Fibroblast of lung (primary cell): ENCODE measurements at regions not wholly inside any gene's neighbourhood (a gene's known extent, or its start where the extent isn't known, plus 50 kb on each side); places are given as distances from the start of the nearest gene placed in this dataset.

Experiments
- DNase-seq, 2 donors: peaks; one replicate each; pipeline versions ENCODE4 v3.0.0 to v3.0.0-alpha.2; 2010; ENCODE audit warnings: low read depth in 2 of 2
- H2AFZ ChIP-seq: 2 replicates; pipeline ENCODE4 v1.5.1; 2012; ENCODE audit warnings: low read length, control low read depth, inconsistent platforms
- H3K27ac ChIP-seq: 2 replicates; pipeline ENCODE4 v1.5.1; 2011; ENCODE audit warnings: low read length, control low read depth; ENCODE audit not compliant: insufficient read depth
- H3K27me3 ChIP-seq: 2 replicates; pipeline ENCODE4 v1.5.1; 2011; ENCODE audit warnings: mild to moderate bottlenecking, low read length; ENCODE audit not compliant: control insufficient read depth, insufficient read depth
- H3K36me3 ChIP-seq: 2 replicates; pipeline ENCODE4 v1.5.1; 2011; ENCODE audit warnings: low read length; ENCODE audit not compliant: control insufficient read depth, insufficient read depth
- H3K4me1 ChIP-seq: 2 replicates; pipeline ENCODE4 v1.5.1; 2011; ENCODE audit warnings: low read length; ENCODE audit not compliant: control insufficient read depth, insufficient read depth; ENCODE audit errors: extremely low read depth
- H3K4me2 ChIP-seq: 2 replicates; pipeline ENCODE4 v1.5.1; 2011; ENCODE audit warnings: low read length, control low read depth; ENCODE audit not compliant: insufficient read depth; ENCODE audit errors: extremely low read depth
- H3K4me3 ChIP-seq, 4 experiments: fragments of 200-600 bp in 1 of 4; sonication (generic) in 1 of 4; replicated peaks in 1 of 4; 2 replicates each; pipeline ENCODE4 v1.5.1; 2011 to 2016; ENCODE audit warnings: low read length in 4 of 4, low read depth in 3 of 4, mild to moderate bottlenecking in 3 of 4, control low read depth in 2 of 4, inconsistent platforms in 1 of 4, mixed read lengths in 1 of 4; ENCODE audit not compliant: insufficient read depth in 1 of 4; ENCODE audit errors: control extremely low read depth in 1 of 4
- H3K79me2 ChIP-seq: 2 replicates; pipeline ENCODE4 v1.5.1; 2012; ENCODE audit warnings: mild to moderate bottlenecking, low read length, inconsistent platforms; ENCODE audit not compliant: control insufficient read depth, insufficient read depth
- H3K9ac ChIP-seq: 2 replicates; pipeline ENCODE4 v1.5.1; 2011; ENCODE audit warnings: mild to moderate bottlenecking, low read length, control low read depth; ENCODE audit not compliant: insufficient read depth
- H3K9me3 ChIP-seq: 2 replicates; pipeline ENCODE4 v1.5.1; 2012; ENCODE audit warnings: low read depth, low read length; ENCODE audit not compliant: control insufficient read depth, insufficient read depth
- H4K20me1 ChIP-seq: 2 replicates; pipeline ENCODE4 v1.5.1; 2011; ENCODE audit warnings: low read length; ENCODE audit not compliant: control insufficient read depth, insufficient read depth; ENCODE audit errors: extremely low read depth
- EZH2 ChIP-seq: IDR thresholded peaks from 2 replicates; pipeline ENCODE4 v1.5.1; 2012; ENCODE audit warnings: low read length, control low read depth, mild to moderate bottlenecking; ENCODE audit errors: missing control alignments
- TF ChIP-seq, protein P1 (sequence below), 2 donors: IDR thresholded peaks in 1 of 2; conservative IDR thresholded peaks in 1 of 2; 1 replicate in 1 of 2; 2 replicates in 1 of 2; pipeline ENCODE4 v1.5.1; 2011 to 2012; ENCODE audit warnings: low read length in 2 of 2, control low read depth in 1 of 2, inconsistent platforms in 1 of 2, low read depth in 1 of 2, mild to moderate bottlenecking in 1 of 2

DNA sequence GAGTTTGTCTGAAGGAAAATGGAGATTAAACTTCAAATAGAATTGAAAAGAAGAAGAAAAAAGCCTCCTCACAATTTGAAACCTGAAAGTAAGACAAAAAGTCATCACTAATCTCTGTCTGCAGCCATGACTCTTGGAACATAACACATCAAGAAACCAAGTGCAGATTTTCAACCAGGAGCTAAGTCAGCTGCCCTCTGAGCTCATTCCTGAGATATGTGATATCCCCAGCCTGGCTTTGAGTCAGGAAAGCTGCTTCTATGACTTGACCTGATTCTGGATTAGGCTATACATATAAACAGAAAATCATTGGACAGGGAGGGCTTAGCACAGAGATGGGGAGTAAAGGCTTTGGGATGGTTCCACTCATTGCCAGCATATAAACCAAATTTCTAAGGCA lies 891.4 kb downstream of the TFAP2A start:
- no peak for TF ChIP-seq EZH2
- TF ChIP-seq, protein P1, sequence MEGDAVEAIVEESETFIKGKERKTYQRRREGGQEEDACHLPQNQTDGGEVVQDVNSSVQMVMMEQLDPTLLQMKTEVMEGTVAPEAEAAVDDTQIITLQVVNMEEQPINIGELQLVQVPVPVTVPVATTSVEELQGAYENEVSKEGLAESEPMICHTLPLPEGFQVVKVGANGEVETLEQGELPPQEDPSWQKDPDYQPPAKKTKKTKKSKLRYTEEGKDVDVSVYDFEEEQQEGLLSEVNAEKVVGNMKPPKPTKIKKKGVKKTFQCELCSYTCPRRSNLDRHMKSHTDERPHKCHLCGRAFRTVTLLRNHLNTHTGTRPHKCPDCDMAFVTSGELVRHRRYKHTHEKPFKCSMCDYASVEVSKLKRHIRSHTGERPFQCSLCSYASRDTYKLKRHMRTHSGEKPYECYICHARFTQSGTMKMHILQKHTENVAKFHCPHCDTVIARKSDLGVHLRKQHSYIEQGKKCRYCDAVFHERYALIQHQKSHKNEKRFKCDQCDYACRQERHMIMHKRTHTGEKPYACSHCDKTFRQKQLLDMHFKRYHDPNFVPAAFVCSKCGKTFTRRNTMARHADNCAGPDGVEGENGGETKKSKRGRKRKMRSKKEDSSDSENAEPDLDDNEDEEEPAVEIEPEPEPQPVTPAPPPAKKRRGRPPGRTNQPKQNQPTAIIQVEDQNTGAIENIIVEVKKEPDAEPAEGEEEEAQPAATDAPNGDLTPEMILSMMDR (conservative IDR thresholded peaks at IDR 0.05 in 1 of 2, IDR thresholded peaks at IDR 0.05 in 1 of 2; ENCODE audit: low read depth in 1 of 2, low read length in 2 of 2): no peak
- DNase-seq: peak; percentile 89 to 94
- H3K4me2 ChIP-seq: no peak overlapping the region
- H3K79me2 ChIP-seq: no peaks in the 10 kb centered on the region
- no peaks in the 10 kb centered on the region for H3K9me3 ChIP-seq
- H3K4me1 ChIP-seq: peaks cover 6% of the 10 kb centered on the region
- no peak overlapping the region for H3K4me3 ChIP-seq
- H3K9ac ChIP-seq: no peak overlapping the region
- no peaks in the 10 kb centered on the region for H4K20me1 ChIP-seq
- no peak overlapping the region for H3K27ac ChIP-seq
- H3K27me3 ChIP-seq: no peaks in the 10 kb centered on the region
- no peak overlapping the region for H2AFZ ChIP-seq
- H3K36me3 ChIP-seq: no peaks in the 10 kb centered on the region

DNA sequence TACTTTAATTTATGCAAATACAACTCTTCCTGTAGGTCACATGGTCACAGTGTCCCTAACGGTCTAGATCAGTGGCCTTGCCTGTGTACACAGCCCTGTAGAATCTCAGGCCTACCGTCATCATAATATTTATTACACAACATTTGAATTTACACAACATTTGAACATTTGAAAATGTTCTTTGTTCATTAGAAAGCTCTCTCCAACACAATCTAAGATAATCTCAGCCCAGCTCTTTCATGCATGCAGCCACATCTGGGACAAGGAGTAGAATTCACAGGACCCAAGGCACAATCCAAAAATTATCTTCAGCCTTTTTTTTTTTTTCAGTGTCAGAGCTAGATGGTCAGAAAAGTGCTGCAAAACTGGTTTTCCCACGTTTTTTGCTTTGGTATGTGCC lies 892.8 kb downstream of the TFAP2A start:
- H3K9me3 ChIP-seq: no peaks in the 10 kb centered on the region
- no peak for TF ChIP-seq EZH2
- TF ChIP-seq, protein P1 (conservative IDR thresholded peaks at IDR 0.05 in 1 of 2, IDR thresholded peaks at IDR 0.05 in 1 of 2; ENCODE audit: low read depth in 1 of 2, low read length in 2 of 2): no peak
- H4K20me1 ChIP-seq: no peaks in the 10 kb centered on the region
- DNase-seq: no peak
- no peaks in the 10 kb centered on the region for H3K79me2 ChIP-seq
- peaks cover 6% of the 10 kb centered on the region for H3K4me1 ChIP-seq
- H3K27ac ChIP-seq: no peak overlapping the region
- no peak overlapping the region for H3K4me3 ChIP-seq
- H2AFZ ChIP-seq: no peak overlapping the region
- H3K9ac ChIP-seq: no peak overlapping the region
- no peak overlapping the region for H3K4me2 ChIP-seq
- no peaks in the 10 kb centered on the region for H3K36me3 ChIP-seq
- H3K27me3 ChIP-seq: no peaks in the 10 kb centered on the region

DNA sequence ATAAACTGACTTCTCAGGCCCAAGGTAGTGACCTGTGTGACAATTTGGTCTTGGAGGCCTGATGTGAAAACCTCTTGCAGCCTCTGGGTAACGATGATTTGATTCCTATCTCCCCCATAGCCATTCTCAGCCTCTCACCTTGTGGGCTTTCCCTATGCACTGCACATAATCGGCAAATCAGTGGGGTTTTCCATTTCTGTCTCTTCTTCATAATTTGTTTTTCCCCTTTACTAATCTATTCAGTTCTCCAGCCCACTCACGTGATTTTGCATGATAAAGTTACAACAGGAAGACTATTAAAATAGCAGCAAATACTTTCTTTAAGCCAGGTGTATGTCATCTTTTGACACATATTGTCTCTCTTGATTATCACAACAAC lies 893.7 kb downstream of the TFAP2A start:
- TF ChIP-seq EZH2: no peak
- TF ChIP-seq, protein P1 (conservative IDR thresholded peaks at IDR 0.05 in 1 of 2, IDR thresholded peaks at IDR 0.05 in 1 of 2; ENCODE audit: low read depth in 1 of 2, low read length in 2 of 2): no peak
- Histone ChIP-seq H2AFZ (no peak overlapping the region), H3K36me3 (no peaks in the 10 kb centered on the region), H3K4me1 (peaks cover 6% of the 10 kb centered on the region), H3K27ac (no peak overlapping the region), H4K20me1 (no peaks in the 10 kb centered on the region), H3K9ac (no peak overlapping the region), H3K9me3 (no peaks in the 10 kb centered on the region), H3K4me3 (no peak overlapping the region), H3K79me2 (no peaks in the 10 kb centered on the region), H3K27me3 (no peaks in the 10 kb centered on the region), H3K4me2 (no peak overlapping the region)
- DNase-seq: no peak
